ENCODE measurements at regions not wholly inside any gene's neighbourhood (a gene's known extent, or its start where the extent isn't known, plus 50 kb on each side); places are given as distances from the start of the nearest gene placed in this dataset.

- TF ChIP-seq CTCF (IDR thresholded peaks at IDR 0.05) = no peak
- no peak for TF ChIP-seq EZH2 (IDR thresholded peaks at IDR 0.05; ENCODE audit: borderline replicate concordance, insufficient read depth, low read depth, low read length, poor library complexity, severe bottlenecking)
These were observed 1508.7 kb upstream of the TMEFF2 start for GRCh38 chr2:193703411-193703810.

Data from B cell (primary cell).